ENCODE measurements at regions not wholly inside any gene's neighbourhood (a gene's known extent, or its start where the extent isn't known, plus 50 kb on each side); places are given as distances from the start of the nearest gene placed in this dataset.

DNA sequence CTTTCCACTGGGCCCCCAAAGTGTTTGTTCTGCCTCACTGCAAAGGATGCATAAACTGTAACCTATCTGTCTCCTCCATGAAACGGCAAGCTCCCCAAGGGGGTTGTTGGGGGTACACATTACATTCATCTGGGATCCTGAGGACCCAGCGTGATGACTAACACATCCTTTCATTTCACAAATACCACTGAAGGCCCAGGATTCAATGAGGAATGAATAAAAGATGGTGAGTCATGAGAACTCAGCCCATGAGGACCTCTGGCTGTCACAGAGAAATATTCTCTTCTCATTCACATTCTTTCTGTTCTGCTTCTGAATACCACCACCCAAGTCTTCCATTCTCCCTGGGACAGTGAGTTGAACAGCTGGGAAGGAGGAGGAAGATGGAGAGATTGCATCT is 149.8 kb downstream of the RBFOX3 start:
- TF ChIP-seq, protein P1, sequence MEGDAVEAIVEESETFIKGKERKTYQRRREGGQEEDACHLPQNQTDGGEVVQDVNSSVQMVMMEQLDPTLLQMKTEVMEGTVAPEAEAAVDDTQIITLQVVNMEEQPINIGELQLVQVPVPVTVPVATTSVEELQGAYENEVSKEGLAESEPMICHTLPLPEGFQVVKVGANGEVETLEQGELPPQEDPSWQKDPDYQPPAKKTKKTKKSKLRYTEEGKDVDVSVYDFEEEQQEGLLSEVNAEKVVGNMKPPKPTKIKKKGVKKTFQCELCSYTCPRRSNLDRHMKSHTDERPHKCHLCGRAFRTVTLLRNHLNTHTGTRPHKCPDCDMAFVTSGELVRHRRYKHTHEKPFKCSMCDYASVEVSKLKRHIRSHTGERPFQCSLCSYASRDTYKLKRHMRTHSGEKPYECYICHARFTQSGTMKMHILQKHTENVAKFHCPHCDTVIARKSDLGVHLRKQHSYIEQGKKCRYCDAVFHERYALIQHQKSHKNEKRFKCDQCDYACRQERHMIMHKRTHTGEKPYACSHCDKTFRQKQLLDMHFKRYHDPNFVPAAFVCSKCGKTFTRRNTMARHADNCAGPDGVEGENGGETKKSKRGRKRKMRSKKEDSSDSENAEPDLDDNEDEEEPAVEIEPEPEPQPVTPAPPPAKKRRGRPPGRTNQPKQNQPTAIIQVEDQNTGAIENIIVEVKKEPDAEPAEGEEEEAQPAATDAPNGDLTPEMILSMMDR (IDR thresholded peaks at IDR 0.05): no peak
- no peak for TF ChIP-seq POLR2A (IDR thresholded peaks at IDR 0.05)

Data from body of pancreas (tissue), 4 donors.